HG03060 (cell line): ENCODE measurements at regions not wholly inside any gene's neighbourhood (a gene's known extent, or its start where the extent isn't known, plus 50 kb on each side); places are given as distances from the start of the nearest gene placed in this dataset.

ENCODE experiments used
- ATAC-seq: cut with Tn5 transposase; IDR thresholded peaks from one replicate; pipeline ENCODE4 v1.9.1; 2021; ENCODE audit warnings: low read depth, moderate number of reproducible peaks; ENCODE audit not compliant: unreplicated experiment

DNA sequence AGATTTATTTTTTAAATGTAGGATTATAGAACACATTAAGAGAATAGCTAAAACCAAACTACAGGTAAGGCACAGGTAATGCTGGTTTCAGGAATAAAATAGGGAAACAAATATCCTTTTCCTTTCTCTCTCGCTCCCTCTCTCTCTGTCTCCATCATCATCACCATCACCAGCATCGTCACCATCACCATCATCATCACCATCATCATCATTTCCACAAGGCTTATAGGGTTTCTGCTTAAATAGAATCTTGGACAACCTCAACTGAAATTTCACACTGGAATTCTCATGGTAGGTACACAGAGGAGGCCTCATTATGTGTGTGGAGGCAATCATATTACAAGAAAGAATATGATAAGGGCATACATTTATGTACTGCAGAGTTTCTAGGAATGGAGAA lies 823.6 kb downstream of the MAFB start:
- no peak for ATAC-seq

DNA sequence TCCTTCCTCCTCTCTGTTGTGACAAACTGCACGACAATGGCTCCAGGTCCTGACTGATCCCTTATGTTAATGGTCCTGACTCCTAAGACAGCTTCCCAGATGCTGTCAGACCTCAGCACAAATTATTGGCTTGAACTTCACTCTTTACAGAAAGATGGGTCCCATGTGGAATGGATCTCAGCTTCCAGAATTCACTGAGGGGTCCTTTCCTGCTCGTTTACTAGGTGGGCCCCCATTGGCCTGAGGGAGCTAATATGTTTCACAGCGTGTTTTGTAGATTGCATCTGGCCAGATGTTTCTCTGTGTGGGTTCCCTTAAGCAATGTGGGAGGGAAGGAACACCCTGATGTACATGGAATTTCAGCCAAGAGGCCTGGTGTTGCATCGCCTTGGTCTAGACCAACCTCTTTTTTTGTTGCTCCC lies 826.6 kb downstream of the MAFB start:
- no peak for ATAC-seq

DNA sequence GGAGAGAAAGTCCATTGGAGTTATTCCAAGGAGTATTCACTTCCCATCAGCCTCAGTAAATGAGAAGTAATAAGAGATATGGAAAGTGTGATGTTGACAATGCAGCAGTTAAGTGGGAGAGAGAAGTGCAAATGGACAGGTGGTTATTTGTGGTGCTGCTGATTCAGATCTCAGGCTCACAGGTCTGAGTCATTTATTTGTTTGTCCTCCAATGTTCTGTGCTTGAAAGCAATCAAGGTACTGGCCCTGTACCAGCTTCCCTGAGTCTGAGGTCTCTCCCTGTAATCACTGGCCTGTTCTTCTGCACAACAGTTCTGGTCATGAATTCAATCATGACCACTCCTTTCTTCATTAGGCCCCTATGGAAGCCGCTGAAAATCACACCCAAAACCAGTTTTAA lies 827.7 kb downstream of the MAFB start:
- no peak for ATAC-seq

DNA sequence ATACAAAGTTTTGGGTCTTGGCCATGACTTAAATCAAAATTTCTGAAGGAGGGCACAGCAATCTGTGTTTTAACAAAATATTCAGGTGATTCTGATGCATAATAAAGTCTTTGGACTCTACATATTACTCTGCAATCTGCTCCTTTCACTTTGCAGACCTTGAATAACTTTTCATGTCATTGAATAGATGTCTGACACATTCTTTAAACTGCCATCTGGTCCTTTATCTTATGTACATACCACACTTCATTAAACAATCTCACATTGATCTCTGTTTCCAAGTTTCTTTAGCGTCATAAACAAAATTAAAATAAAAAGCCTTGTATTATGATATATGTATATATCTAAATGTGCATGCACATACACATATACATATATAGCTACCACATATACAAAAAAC lies 831.2 kb downstream of the MAFB start:
- ATAC-seq = no peak

- ATAC-seq = no peak
Observed at GRCh38 chr20:39857187-39857586, 831.8 kb downstream of the MAFB start.

GRCh38 chr20:39855799-39856198 lies 833.2 kb downstream of the MAFB start:
- no peak for ATAC-seq

DNA sequence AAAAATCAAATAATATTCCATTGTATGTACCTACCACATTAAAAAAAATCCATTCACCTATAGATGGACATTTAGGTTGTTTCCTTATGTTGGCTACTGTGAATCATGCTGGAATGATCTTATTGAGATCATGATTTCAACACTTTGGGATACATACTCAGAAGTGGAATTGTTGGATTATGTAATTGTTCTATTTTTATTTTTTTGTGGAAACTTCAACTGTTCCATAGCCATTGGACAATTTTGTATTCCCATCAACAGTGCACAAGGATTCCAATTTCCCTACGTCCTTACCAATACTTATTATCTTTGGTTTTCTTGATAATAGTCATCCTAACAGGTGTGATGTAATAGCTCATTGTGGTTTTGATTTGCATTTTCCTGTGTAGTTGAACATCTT lies 834.0 kb downstream of the MAFB start:
- no peak for ATAC-seq

DNA sequence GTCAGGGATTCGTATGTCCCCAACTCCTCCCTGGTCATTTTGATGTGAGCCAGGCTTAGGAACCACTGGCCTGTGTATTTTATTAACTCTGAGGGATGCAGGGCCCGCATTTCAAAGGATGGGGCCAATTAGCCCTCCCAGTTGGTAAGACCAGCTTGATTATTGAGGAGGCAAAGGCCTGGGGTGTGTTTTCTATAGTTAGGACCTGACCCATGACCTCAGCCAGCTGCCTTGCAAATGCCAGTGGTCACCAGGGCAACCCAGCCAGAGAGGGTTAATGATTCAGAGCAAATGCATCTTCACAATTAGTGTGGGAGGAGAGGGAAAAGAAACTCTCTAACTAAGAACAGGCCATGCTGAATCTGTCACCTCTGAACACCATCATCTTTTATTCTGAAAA lies 835.4 kb downstream of the MAFB start:
- peak; percentile 56 for ATAC-seq

- ATAC-seq = no peak
Observed at GRCh38 chr20:39853050-39853449, 836.0 kb downstream of the MAFB start.

DNA sequence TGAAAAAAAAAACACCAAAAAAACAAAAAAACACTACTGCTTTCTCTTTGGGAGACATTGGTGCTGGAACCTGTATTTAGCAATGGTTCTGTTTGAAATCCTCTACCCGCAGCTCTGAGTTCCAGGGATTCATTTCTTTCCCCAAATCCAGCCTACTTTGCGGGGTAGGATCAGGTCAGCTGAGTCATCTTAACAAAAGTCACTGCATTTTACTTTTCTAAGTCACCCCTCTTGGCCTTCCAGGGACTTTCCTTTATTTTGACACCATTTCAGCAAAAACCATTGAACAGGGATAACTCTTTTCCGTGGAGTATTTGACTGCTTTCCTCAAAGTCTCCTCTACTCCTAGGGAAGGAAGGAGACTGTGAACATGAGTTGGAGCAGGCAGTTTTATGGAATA lies 837.6 kb downstream of the MAFB start:
- ATAC-seq = no peak

- ATAC-seq = no peak
Observed at GRCh38 chr20:39850821-39851330, 838.2 kb downstream of the MAFB start.

- no peak for ATAC-seq
Observed at GRCh38 chr20:39850246-39850645, 838.8 kb downstream of the MAFB start.

GRCh38 chr20:39849664-39850063 lies 839.4 kb downstream of the MAFB start:
- ATAC-seq = no peak

DNA sequence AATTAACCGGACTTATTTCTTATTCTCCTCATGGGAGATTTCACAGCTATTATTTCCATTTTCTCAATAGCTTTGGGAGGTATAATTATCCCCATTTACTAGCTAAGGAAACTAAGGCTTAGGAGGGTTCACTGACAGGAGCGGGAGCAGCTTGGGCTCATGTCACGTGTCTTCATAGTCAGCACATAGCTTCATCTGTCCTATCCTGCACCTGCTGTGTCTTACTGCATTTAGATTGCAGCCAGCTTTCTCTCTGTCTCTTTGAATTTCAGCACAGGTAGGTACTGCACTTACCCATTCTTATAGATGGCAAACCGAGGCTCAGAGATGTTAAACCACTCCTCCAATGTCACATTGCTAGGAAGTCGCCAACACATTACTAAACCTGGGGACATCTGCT lies 839.9 kb downstream of the MAFB start:
- no peak for ATAC-seq

GRCh38 chr20:39839399-39840119 lies 849.5 kb downstream of the MAFB start:
- ATAC-seq = no peak

- no peak for ATAC-seq
Observed at GRCh38 chr20:39837561-39837960, 851.5 kb downstream of the MAFB start.

DNA sequence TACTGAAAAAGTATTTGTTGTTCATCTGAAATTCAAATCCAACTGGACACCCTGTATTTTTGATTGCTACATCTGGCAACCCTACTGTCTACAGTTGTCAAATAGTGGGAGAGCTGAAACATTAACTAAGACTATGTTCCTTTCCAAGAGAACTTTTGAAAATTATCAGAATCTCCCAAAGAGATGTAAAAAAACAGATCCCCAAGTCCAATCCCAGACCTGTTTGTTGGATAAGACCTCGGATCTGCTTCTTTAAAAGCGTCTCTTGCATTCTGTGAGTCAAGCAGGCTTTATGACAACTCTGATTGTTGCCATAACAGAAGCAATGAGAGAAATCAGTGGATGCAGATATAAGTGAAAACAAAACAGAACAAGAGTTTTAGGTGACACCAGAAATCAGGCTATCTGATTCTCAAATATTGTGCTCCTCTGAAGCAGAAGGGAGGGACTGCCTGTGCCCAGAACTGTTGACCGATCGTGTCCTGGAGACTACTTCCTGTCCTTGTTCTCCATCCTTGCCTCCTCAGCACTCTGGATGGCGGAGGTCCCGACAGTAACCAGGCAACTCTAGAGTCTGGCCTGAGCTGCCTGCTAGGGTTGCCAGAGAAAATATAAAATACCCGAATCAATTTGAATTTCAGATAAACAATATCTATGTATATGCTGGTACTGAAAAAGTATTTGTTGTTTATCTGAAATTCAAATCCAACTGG lies 853.8 kb downstream of the MAFB start:
- no peak for ATAC-seq

DNA sequence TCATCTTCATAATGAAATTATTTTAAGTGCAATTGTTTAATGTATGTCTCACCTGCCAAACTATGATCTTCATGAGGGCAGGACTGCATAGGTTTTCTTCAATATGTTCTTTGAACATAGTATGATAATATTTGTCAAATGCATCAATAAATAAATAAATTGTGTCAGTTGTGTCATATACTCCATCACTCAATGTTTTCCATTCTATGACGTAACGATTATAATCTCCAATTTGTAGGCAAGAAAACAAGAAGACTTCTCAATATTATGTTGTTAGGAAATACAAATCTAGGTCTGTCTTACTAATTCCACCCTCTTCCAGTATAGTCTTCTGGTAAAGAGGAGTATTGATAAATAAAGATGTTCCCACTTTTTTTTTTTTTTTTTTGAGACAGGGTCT lies 858.1 kb downstream of the MAFB start:
- no peak for ATAC-seq

- peak; percentile 84 for ATAC-seq
Observed at GRCh38 chr20:39829661-39830060, 859.4 kb downstream of the MAFB start.

DNA sequence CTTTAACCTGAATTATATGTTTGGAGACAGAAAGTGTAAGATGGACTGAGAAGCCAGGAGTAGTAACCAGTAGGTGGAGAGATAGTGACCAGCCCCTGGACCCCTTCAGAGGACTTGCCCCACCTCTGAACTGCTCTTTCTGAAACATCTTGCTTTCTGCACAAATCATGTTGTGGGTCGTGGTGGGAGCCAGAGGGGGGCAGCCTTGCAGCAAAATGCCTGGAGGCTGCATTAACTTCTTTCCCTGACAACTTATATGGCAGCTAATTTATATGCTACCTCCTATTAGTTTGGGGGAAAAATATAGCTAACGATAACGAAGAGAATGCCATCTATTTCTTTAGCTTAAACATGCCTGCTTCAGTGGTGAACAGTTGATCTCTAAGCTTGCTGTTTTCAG lies 859.8 kb downstream of the MAFB start:
- no peak for ATAC-seq

- peak; percentile 31 for ATAC-seq
Observed at GRCh38 chr20:39825950-39826349, 863.1 kb downstream of the MAFB start.

DNA sequence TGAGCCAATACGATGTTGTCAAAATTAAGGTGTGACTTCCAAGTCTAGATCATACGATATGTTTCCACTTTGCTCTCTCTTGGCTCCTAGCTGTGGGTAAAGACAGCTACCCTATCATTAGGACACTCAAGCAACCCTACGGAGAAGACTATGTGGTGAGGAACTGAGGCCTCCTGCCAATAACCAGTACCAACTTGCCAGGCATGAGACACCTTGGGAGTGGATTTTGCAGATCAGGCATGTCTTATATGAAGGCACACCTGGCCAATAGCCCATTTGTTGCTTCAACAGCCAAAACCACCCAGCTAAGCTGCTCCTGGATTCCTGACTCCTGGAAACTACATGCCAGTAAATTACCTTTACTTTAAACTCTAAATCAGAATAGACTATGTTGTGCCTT lies 863.4 kb downstream of the DHX35 start:
- no peak for ATAC-seq
